Sigmoid colon (tissue), 4 donors: ENCODE measurements at regions not wholly inside any gene's neighbourhood (a gene's known extent, or its start where the extent isn't known, plus 50 kb on each side); places are given as distances from the start of the nearest gene placed in this dataset.

Source experiments
- CTCF ChIP-seq, 4 experiments: fragments of 450-650 bp in 3 of 4; fragments of 200-600 bp in 1 of 4; IDR thresholded peaks; one replicate each; pipeline ENCODE4 v1.5.1; 2016 to 2019; ENCODE audit warnings: antibody characterized with exemption in 4 of 4, mild to moderate bottlenecking in 3 of 4, moderate library complexity in 2 of 4
- EP300 ChIP-seq, 4 donors: sonication (generic); formaldehyde crosslinking; IDR thresholded peaks; one replicate each; pipeline ENCODE4 v1.6.1; 2017; ENCODE audit warnings: antibody characterized with exemption in 4 of 4
- POLR2A ChIP-seq, 2 donors: fragments of 450-650 bp; IDR thresholded peaks; one replicate each; pipeline ENCODE4 v1.6.1; 2016; ENCODE audit warnings: antibody characterized with exemption in 2 of 2, mild to moderate bottlenecking in 2 of 2, moderate library complexity in 2 of 2
- POLR2AphosphoS5 ChIP-seq, 4 donors: sonication (generic); formaldehyde crosslinking; IDR thresholded peaks; one replicate each; pipeline ENCODE4 v1.6.1; 2017; ENCODE audit warnings: antibody characterized with exemption in 4 of 4

GRCh38 chr17:70804161-70804560, 634.8 kb downstream of the KCNJ2 start:
- TF ChIP-seq EP300 (IDR thresholded peaks at IDR 0.05) (no peak), CTCF (IDR thresholded peaks at IDR 0.05) (no peak), POLR2AphosphoS5 (IDR thresholded peaks at IDR 0.05) (no peak), POLR2A (IDR thresholded peaks at IDR 0.05) (no peak)
